ENCODE measurements at regions not wholly inside any gene's neighbourhood (a gene's known extent, or its start where the extent isn't known, plus 50 kb on each side); places are given as distances from the start of the nearest gene placed in this dataset.

DNA sequence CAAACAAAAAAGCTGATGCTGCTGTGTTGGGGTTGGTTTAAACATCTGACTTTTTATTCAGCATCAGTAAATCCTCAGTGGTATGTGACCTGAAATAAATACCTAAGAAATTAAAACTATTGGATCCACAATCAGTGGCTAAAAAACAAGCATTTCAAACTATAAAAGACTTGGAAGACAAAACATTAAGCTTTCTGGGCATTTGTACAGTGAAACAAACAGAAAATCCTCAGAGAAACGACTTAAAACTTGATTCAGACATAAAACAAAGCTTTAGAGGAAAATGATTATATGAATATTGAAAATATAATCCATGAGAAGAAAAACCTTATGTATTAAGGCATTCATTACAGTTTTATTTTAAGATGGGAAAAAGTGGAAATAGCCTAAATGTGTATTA lies 213.3 kb upstream of the INTU start:
- no peak for DNase-seq (ENCODE audit: low read depth)
- TF ChIP-seq, protein P1, sequence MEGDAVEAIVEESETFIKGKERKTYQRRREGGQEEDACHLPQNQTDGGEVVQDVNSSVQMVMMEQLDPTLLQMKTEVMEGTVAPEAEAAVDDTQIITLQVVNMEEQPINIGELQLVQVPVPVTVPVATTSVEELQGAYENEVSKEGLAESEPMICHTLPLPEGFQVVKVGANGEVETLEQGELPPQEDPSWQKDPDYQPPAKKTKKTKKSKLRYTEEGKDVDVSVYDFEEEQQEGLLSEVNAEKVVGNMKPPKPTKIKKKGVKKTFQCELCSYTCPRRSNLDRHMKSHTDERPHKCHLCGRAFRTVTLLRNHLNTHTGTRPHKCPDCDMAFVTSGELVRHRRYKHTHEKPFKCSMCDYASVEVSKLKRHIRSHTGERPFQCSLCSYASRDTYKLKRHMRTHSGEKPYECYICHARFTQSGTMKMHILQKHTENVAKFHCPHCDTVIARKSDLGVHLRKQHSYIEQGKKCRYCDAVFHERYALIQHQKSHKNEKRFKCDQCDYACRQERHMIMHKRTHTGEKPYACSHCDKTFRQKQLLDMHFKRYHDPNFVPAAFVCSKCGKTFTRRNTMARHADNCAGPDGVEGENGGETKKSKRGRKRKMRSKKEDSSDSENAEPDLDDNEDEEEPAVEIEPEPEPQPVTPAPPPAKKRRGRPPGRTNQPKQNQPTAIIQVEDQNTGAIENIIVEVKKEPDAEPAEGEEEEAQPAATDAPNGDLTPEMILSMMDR (IDR thresholded peaks at IDR 0.05; ENCODE audit: insufficient read depth, low read depth, low read length, missing control alignments), result no peak
- no peak overlapping the region for H3K4me3 ChIP-seq (ENCODE audit: low read depth, low read length)

- DNase-seq (ENCODE audit: low read depth), result no peak
- TF ChIP-seq, protein P1 (IDR thresholded peaks at IDR 0.05; ENCODE audit: insufficient read depth, low read depth, low read length, missing control alignments), result no peak
These were observed 211.3 kb upstream of the INTU start for GRCh38 chr4:127421437-127421836.

DNA sequence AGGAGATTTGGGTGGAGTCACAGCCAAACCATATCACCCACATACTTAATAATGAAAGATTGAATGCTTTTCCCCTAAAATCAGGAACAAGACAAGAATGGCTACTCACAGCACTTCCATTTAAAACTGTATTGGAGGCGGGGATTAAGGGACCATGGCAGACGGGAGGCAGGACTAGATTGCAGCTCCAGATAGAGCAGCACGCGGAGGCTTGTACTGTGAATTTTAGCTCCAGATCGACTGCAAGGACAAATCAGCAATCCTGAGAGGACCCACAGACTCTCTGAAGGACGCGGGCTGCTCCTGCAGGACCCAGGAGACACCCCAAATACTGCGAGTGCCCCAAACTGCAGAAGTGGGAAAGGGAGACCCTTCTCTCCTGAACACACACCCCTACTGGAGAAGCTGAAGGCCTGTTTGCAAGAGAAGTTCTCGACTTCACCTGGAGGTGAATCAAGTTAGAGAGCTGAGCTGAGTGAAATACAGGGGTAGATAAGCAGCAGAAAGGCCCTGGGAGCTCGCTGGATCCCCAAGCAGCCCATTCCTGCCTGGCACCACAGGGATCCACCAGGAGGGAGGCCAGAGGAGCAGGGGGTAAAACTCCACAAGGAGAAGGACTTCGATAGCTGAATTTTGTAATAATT lies 207.4 kb upstream of the INTU start:
- no peak overlapping the region for H3K4me3 ChIP-seq (ENCODE audit: low read depth, low read length)
- no peak for DNase-seq (ENCODE audit: low read depth)
- TF ChIP-seq, protein P1 (IDR thresholded peaks at IDR 0.05; ENCODE audit: insufficient read depth, low read depth, low read length, missing control alignments), result no peak

More at GRCh38 chr4:127421437-127421836, 211.3 kb upstream of the INTU start:
- H3K4me3 ChIP-seq (ENCODE audit: low read depth, low read length), result no peak overlapping the region

GRCh38 chr4:127425851-127426250 lies 206.9 kb upstream of the INTU start:
- no peak for DNase-seq (ENCODE audit: low read depth)
- TF ChIP-seq, protein P1 (IDR thresholded peaks at IDR 0.05; ENCODE audit: insufficient read depth, low read depth, low read length, missing control alignments), result no peak
- no peak overlapping the region for H3K4me3 ChIP-seq (ENCODE audit: low read depth, low read length)

DNA sequence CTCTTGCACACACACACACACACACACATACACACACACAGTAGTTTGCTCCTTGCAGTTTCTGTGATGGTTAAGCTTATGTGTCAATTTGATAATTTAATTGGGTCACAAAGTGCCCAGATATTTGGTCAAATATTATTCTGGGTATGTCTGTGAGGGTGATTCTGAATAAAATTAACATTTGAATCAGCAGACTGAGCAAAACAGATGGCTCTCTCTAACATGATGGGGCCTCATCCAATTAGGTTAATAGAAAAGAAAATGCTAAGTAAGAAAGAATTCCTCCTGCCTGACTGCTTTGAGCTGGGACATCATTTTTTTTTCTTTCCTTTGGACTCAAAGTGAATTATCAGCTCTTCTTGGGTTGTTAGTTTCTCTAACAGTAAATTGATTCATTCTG lies 191.2 kb upstream of the INTU start:
- H3K4me3 ChIP-seq (ENCODE audit: low read depth, low read length), result no peak overlapping the region
- TF ChIP-seq, protein P1 (IDR thresholded peaks at IDR 0.05; ENCODE audit: insufficient read depth, low read depth, low read length, missing control alignments), result no peak
- DNase-seq (ENCODE audit: low read depth), result no peak

GRCh38 chr4:127445471-127445870 lies 187.3 kb upstream of the INTU start:
- TF ChIP-seq, protein P1 (IDR thresholded peaks at IDR 0.05; ENCODE audit: insufficient read depth, low read depth, low read length, missing control alignments), result no peak
- H3K4me3 ChIP-seq (ENCODE audit: low read depth, low read length), result no peak overlapping the region
- DNase-seq (ENCODE audit: low read depth), result no peak

DNA sequence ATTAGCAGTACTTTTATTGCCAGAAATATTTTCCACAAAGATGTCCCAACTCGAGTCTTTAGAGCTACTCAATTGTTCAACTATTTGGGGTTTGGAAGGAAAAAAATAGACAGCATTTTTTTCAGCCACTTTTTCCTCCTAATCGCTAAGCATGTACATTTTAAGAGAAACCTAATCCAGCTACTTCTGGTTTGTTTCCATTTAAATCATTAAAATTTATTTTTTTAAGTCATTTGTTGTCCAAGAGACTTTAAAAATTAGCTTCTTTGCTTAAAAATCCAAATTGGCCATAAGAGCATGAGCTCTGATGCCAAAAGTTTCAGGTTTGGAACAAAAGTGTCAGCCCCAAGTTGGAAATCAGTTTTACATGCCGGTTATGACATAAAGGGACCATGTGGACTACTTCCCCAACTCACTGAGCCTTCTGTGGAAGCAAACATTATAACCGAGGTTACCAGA lies 186.3 kb upstream of the INTU start:
- H3K4me3 ChIP-seq (ENCODE audit: low read depth, low read length), result no peak overlapping the region
- TF ChIP-seq, protein P1 (IDR thresholded peaks at IDR 0.05; ENCODE audit: insufficient read depth, low read depth, low read length, missing control alignments), result no peak
- no peak for DNase-seq (ENCODE audit: low read depth)

All from GM12865 (cell line).